Fibroblast of skin of right biceps (primary cell): ENCODE measurements at regions not wholly inside any gene's neighbourhood (a gene's known extent, or its start where the extent isn't known, plus 50 kb on each side); places are given as distances from the start of the nearest gene placed in this dataset.
"Not testable (repeated sequence)": the region's sequence is repeated elsewhere in the genome, so short reads cannot be mapped to it uniquely, and the experiment has no call there.

ENCODE experiments used
- DNase-seq: peaks from one replicate; pipeline ENCODE4 v3.0.0-alpha.2; 2013

- DNase-seq, result no peak
Measured at GRCh38 chr6:165842281-165842936, 179.4 kb upstream of the PDE10A start.

DNA sequence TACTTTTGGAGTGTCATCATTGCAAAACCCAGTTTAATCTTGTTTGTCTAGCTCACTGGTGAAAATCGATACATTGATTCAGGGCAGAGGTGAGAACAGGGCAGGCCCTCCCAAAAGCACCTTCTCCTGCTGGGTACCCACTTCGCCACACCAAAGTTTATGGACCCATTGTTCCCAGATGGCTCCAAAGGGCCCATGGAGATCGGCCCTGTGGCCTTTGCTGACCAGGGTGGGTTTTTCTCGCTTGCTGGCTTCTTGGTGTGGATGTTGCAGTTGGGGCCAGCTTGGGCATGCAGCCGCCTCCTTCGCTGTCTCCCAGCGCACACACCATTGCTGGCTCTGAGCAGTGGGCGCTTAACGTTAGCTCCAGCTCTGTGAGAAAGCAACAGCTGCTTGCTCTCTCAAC lies 178.1 kb upstream of the PDE10A start:
- DNase-seq, result no peak

DNA sequence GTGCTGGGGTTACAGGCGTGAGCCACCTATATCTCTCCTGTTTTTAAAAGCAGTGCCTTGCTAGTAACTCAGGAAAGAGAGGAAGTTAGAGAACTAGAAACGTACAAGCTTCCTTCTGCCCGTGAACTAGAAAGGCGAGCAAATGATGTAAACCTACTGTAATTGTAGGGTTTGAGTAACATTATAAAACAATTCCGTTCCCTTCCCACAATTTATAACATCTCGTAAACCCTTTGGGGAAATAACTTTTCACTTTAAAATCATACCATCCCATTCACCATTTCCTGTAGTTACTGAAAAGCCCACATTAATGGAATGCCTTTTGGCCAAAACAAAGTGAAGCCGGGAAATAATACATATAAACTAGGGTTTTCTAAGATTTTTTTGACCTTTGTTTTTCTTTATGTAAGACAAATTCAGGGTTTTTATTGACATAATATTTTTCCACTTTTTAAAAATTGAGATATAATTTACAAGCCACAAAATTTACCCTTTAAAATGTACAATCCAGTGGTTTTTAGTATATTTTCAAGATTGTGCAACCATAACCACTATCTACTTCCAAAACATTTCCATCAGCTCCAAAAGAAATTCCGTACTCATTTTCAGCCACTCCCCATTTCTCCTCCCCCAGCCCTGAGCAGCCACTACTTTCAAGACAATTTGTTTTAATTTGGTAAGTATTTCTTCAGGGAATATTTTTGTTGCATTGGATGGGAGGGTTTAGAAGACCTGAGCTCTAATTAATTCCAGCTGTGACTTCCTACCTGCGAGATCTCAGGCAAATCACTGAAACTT lies 175.1 kb upstream of the PDE10A start:
- no peak for DNase-seq

- DNase-seq, result not testable (repeated sequence)
Measured at GRCh38 chr6:165836648-165837047, 173.6 kb upstream of the PDE10A start.

GRCh38 chr6:165835410-165835851 lies 172.4 kb upstream of the PDE10A start:
- DNase-seq, result no peak

DNA sequence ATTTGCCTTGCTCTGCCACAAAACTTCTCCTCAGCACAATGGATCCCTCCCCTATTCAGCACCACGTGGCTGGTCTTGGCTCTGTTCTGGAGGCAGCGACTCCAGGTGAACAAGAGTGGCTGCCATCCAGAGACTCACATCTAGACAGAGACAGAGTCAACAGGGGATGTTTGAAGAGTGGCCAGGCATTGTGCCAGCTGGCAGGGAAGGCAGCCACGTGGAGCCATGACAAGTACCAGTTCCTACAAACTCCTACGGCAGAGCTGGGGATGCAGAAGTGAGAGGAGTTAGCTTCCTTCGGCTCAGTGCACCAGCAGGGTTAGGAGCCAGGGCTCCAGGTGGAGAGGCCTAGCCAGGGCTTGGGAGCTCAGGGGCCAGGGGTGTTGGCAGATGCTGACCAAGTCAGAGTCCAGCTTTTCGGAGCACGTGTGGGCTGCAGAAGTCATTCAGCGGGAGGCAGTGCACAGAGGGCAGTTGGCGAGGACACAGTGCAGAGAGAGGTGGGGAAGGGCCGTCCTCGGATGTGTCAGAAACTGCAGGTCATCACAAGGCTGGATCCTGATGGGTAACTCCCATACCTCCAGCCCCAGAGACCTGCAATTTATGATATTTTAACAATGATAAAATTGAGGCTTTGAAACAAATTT lies 171.7 kb upstream of the PDE10A start:
- no peak for DNase-seq

DNA sequence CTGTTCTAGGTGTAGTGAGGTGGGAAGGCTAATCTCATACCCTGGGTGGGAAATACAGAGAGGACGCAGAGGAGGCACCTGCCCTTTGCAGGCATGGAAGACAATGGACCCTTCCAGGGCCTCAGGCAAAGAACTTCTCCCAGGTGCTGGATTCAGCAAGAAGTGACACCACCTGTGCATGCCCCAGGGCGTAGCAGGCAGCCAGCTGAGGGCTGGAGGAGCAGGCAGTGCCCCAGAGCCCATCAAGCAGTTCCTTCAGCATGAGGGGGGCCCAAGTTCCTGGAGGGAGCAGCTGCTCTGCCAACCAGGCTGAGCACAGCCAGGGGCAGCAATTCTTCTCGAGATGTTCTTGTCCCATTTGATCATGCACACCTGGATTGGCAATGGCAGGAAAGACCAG lies 170.3 kb upstream of the PDE10A start:
- no peak for DNase-seq

- DNase-seq, result no peak
Measured at GRCh38 chr6:165831812-165832510, 168.9 kb upstream of the PDE10A start.

GRCh38 chr6:165830761-165831160 lies 167.7 kb upstream of the PDE10A start:
- DNase-seq, result no peak

GRCh38 chr6:165829376-165829775 lies 166.3 kb upstream of the PDE10A start:
- no peak for DNase-seq

GRCh38 chr6:165827190-165827518 lies 164.1 kb upstream of the PDE10A start:
- DNase-seq, result no peak

- DNase-seq, result no peak
Measured at GRCh38 chr6:165826487-165827189, 163.6 kb upstream of the PDE10A start.

- no peak for DNase-seq
Measured at GRCh38 chr6:165825256-165825815, 162.3 kb upstream of the PDE10A start.

DNA sequence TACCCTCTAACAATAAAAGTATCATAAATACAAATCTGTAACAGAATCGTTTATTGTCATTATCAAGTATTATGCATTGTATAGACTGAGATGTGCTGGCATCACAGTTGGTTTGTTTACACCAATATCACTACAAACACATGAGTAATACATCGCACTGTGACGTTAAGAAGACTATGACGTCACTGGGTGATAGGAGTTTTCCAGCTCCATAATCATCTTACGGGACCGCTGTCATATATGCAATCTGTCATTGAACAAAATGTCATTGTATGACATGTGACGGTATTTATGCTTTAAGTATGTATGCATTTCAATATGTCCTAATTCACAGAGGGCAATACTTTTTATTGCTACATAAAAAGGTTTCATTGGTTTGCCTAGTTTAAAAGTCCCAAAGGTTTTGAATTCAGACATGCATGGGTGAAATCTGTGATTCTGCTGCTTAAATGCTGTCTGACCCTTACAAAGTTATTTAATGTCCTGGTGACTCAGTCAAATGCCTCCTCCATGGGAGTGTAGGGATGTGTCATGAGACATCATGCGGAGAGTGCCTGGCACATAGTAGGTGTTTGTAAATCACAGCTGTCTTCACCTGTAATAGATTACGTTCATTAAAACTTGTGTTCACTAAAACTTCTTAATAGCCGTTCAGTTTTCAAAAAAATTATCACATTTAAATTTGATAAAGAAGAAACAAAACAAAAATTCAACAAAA lies 160.7 kb upstream of the PDE10A start:
- no peak for DNase-seq

GRCh38 chr6:165822501-165822900 lies 159.5 kb upstream of the PDE10A start:
- no peak for DNase-seq

GRCh38 chr6:165821754-165822153 lies 158.7 kb upstream of the PDE10A start:
- DNase-seq, result no peak

GRCh38 chr6:165820934-165821333 lies 157.9 kb upstream of the PDE10A start:
- DNase-seq, result no peak

DNA sequence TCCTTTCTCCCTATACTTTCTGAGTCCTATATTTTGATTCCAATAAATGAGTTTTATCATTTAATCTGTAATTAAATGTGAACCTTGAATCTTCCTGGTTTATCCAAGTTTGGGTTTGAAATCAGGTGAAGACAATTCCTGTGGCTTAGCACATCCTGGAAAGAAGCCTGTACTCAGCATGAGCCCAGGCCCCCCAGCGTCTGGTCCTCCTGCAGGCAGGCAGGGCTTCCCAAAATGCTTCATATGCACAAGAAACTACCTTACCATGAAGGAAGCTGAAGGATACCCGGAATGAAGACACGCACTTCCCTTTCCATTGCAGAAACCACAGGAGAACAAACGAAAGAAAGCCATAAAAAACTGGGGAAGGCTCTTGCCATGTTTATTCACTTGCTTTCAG lies 157.4 kb upstream of the PDE10A start:
- DNase-seq, result no peak

DNA sequence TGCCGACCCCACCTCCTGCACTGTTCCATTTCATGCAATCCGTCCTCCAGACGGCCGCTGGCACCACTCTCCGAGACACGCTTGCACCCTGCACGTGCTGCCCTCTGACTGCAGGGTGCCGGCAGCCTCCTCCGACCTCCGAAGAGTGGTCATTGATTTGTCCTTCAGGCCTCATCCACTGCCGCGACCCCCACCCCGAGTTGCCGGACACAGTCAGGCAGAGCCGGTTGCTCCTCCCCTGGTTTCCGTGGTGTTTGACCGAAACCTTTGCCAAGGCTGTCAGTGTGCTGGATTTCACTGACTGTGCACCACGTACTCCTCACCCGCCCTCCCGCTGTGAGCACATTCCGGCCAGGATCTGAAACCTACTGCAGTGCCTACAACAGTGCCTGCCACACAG lies 156.4 kb upstream of the PDE10A start:
- no peak for DNase-seq

- DNase-seq, result no peak
Measured at GRCh38 chr6:165818200-165818599, 155.2 kb upstream of the PDE10A start.

DNA sequence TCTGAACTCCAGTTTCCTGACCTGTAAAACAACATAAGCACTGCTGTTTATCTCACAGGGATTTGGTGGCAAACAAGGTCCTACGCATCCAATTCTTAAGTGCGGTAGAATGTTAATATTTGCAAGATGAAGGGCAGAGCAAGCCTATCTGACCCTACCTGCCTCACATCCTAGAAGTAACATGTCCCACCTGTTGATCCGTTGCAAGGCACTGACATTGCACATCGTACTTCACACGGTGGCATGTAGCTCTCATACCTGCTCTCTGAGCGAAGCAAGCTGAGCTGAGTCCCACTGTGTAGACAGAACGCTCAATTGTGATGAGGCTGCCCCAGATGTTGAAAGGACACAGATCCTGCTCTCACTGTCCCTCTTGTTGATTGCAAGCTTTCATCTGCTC lies 154.7 kb upstream of the PDE10A start:
- no peak for DNase-seq

GRCh38 chr6:165817148-165817547 lies 154.1 kb upstream of the PDE10A start:
- DNase-seq, result no peak
